GM12872 (cell line): ENCODE measurements at regions not wholly inside any gene's neighbourhood (a gene's known extent, or its start where the extent isn't known, plus 50 kb on each side); places are given as distances from the start of the nearest gene placed in this dataset.
A peak's percentile ranks its signal among the peaks of the same experiment; 100 is the strongest.

Source experiments
- CTCF ChIP-seq: IDR thresholded peaks from 3 replicates; pipeline ENCODE4 v1.5.1; 2011; ENCODE audit warnings: low read depth, mild to moderate bottlenecking, low read length, moderate library complexity; ENCODE audit not compliant: insufficient read depth

GRCh38 chr5:60287174-60287771 lies 393.7 kb upstream of the PDE4D start:
- peak; percentile 82 for TF ChIP-seq CTCF

GRCh38 chr5:60285910-60286309 lies 392.4 kb upstream of the PDE4D start:
- TF ChIP-seq CTCF = no peak

- no peak for TF ChIP-seq CTCF
Measured at GRCh38 chr5:60280943-60281342, 387.4 kb upstream of the PDE4D start.

- TF ChIP-seq CTCF = no peak
Measured at GRCh38 chr5:60277941-60278340, 384.4 kb upstream of the PDE4D start.

GRCh38 chr5:60274747-60275146 lies 381.2 kb upstream of the PDE4D start:
- no peak for TF ChIP-seq CTCF

- no peak for TF ChIP-seq CTCF
Measured at GRCh38 chr5:60271517-60271916, 378.0 kb upstream of the PDE4D start.

- no peak for TF ChIP-seq CTCF
Measured at GRCh38 chr5:60267907-60268306, 374.4 kb upstream of the PDE4D start.
